ENCODE measurements at regions not wholly inside any gene's neighbourhood (a gene's known extent, or its start where the extent isn't known, plus 50 kb on each side); places are given as distances from the start of the nearest gene placed in this dataset.
"Not testable (repeated sequence)": the region's sequence is repeated elsewhere in the genome, so short reads cannot be mapped to it uniquely, and the experiment has no call there.

- no peak for DNase-seq
These were observed 95.3 kb upstream of the GADD45A start for GRCh38 chr1:67589519-67590233.

GRCh38 chr1:67590329-67590728, 94.7 kb upstream of the GADD45A start:
- DNase-seq: no peak

GRCh38 chr1:67594764-67595163, 90.2 kb upstream of the GADD45A start:
- no peak for DNase-seq

GRCh38 chr1:67596674-67597073, 88.3 kb upstream of the GADD45A start:
- no peak for DNase-seq

- no peak for DNase-seq
These were observed 87.7 kb upstream of the GADD45A start for GRCh38 chr1:67597336-67597735.

- DNase-seq: no peak
These were observed 85.9 kb upstream of the GADD45A start for GRCh38 chr1:67599085-67599484.

GRCh38 chr1:67601539-67601938, 83.5 kb upstream of the GADD45A start:
- DNase-seq: no peak

- no peak for DNase-seq
These were observed 83.0 kb upstream of the GADD45A start for GRCh38 chr1:67601955-67602354.

- DNase-seq: peak; percentile 56
These were observed 80.2 kb upstream of the GADD45A start for GRCh38 chr1:67604778-67605177.

- DNase-seq: peak; percentile 20
These were observed 79.7 kb upstream of the GADD45A start for GRCh38 chr1:67605209-67605780.

- DNase-seq: no peak
These were observed 77.7 kb upstream of the GADD45A start for GRCh38 chr1:67607286-67607685.

- no peak for DNase-seq
These were observed 77.3 kb upstream of the GADD45A start for GRCh38 chr1:67607699-67608098.

GRCh38 chr1:67608661-67609576, 76.1 kb upstream of the GADD45A start:
- DNase-seq: no peak

GRCh38 chr1:67609577-67610341, 75.2 kb upstream of the GADD45A start:
- DNase-seq: no peak

GRCh38 chr1:67610450-67610849, 74.6 kb upstream of the GADD45A start:
- no peak for DNase-seq

- no peak for DNase-seq
These were observed 73.2 kb upstream of the GADD45A start for GRCh38 chr1:67611846-67612245.

GRCh38 chr1:67612788-67613241, 72.2 kb upstream of the GADD45A start:
- no peak for DNase-seq

- DNase-seq: not testable (repeated sequence)
These were observed 71.5 kb upstream of the GADD45A start for GRCh38 chr1:67613479-67613878.

GRCh38 chr1:67614511-67614934, 70.5 kb upstream of the GADD45A start:
- DNase-seq: no peak

GRCh38 chr1:67615886-67616285, 69.1 kb upstream of the GADD45A start:
- no peak for DNase-seq

GRCh38 chr1:67616394-67616985, 68.5 kb upstream of the GADD45A start:
- DNase-seq: no peak

- no peak for DNase-seq
These were observed 66.5 kb upstream of the GADD45A start for GRCh38 chr1:67618285-67619018.

All from retina (tissue), 1 donor.